Heart left ventricle (tissue), 16 donors: ENCODE measurements at regions not wholly inside any gene's neighbourhood (a gene's known extent, or its start where the extent isn't known, plus 50 kb on each side); places are given as distances from the start of the nearest gene placed in this dataset.

Source experiments
- ATAC-seq, 4 donors: fragments of 200-7000 bp; cut with Tn5 transposase; one replicate each; pipeline ENCODE4 v1.9.1; 2020 to 2022; ENCODE audit warnings: moderate library complexity in 4 of 4, mild to moderate bottlenecking in 3 of 4, moderate number of reproducible peaks in 1 of 4
- DNase-seq, 5 donors: peaks; one replicate each; pipeline ENCODE4 v3.0.0-alpha.2; 2020
- H3K27ac ChIP-seq, 12 donors: fragments of 200-600 bp; sonication (generic) in 4 of 12; one replicate each; pipeline versions ENCODE4 v1.5.0 to v1.8.0; 2016 to 2022; ENCODE audit warnings: mild to moderate bottlenecking in 2 of 12
- H3K27me3 ChIP-seq, 9 donors: fragments of 200-600 bp; sonication (generic) in 2 of 9; one replicate each; pipeline versions ENCODE4 v1.5.1 to v1.8.0; 2016 to 2022; ENCODE audit warnings: mild to moderate bottlenecking in 3 of 9
- H3K36me3 ChIP-seq, 9 donors: fragments of 200-600 bp; sonication (generic) in 2 of 9; one replicate each; pipeline versions ENCODE4 v1.5.0 to v1.8.0; 2018 to 2022; ENCODE audit warnings: mild to moderate bottlenecking in 2 of 9
- H3K4me1 ChIP-seq, 12 donors: fragments of 200-600 bp; sonication (generic) in 4 of 12; one replicate each; pipeline versions ENCODE4 v1.5.0 to v1.8.0; 2016 to 2022; ENCODE audit warnings: mild to moderate bottlenecking in 3 of 12
- H3K4me3 ChIP-seq, 12 donors: fragments of 200-600 bp; sonication (generic) in 4 of 12; one replicate each; pipeline versions ENCODE4 v1.5.0 to v1.8.0; 2017 to 2022; ENCODE audit warnings: mild to moderate bottlenecking in 9 of 12, moderate library complexity in 4 of 12
- H3K9me3 ChIP-seq, 12 donors: fragments of 200-600 bp; sonication (generic) in 4 of 12; one replicate each; pipeline versions ENCODE4 v1.5.0 to v1.8.0; 2016 to 2022; ENCODE audit warnings: mild to moderate bottlenecking in 1 of 12
- CTCF ChIP-seq, 12 donors: fragments of 200-600 bp; sonication (generic) in 4 of 12; IDR thresholded peaks; one replicate each; pipeline versions ENCODE4 v1.5.0 to v1.8.0; 2018 to 2022; ENCODE audit warnings: antibody characterized with exemption in 12 of 12, mild to moderate bottlenecking in 5 of 12
- POLR2A ChIP-seq, 2 donors: fragments of 450-650 bp; IDR thresholded peaks; one replicate each; pipeline ENCODE4 v1.6.1; 2017; ENCODE audit warnings: antibody characterized with exemption in 2 of 2, mild to moderate bottlenecking in 2 of 2, moderate library complexity in 2 of 2
- WGBS, 4 donors: extraction: QIAGEN DNeasy Blood & Tissue Kit in 2 of 4; methylation state at CpG; one replicate each; pipeline versions ENCODE4 v1.1.5 to v1.1.7; 2013 to 2018; 5-methylcytosine and 5-hydroxymethylcytosine counted together
- intact Hi-C, 10 donors: fragments of 100-400 bp; cut with DNase I; formaldehyde crosslinking; loops; one replicate each; pipeline versions ENCODE4 v1.11.1 to v1.14.2; 2022
- donor health status: ischemic (EF 13 %, LVEDD 7.1; RV severe dilation, severe dysfunction).
- donor health status: healthy with polysubstance abuse.
- donor health status: DM: no; HTN: yes; CAD: no.
- donor health status: DM: no; HTN: no; CAD: no.
- donor health status: ischemic (EF 25% LVEDD 6.9; RV normal size, moderate dysfunction).
- donor health status: ischemic (EF 25% LVEDD 5.7; RV mildly dilated, moderate dysfunction).
- donor health status: healthy.
- donor health status: DM: yes; HTN: yes; CAD: no.
- donor health status: ischemic (EF 35%, LVEDD 5.7; RV mildly dilated, moderate dysfunction).
- donor health status: nonischemic (EF 11% LVEDD 7.7; RV severe dilation, severe dysfunction).
- donor health status: DM: yes; HTN: yes; CAD: no.
- donor health status: PGD.
- donor health status: ischemic (EF 29% LVEDD 5.4; RV normal size, mild dysfunction).
- donor health status: nonischemic (EF 23%, LVEDD 6.1; RV moderate dilation, normal function).

DNA sequence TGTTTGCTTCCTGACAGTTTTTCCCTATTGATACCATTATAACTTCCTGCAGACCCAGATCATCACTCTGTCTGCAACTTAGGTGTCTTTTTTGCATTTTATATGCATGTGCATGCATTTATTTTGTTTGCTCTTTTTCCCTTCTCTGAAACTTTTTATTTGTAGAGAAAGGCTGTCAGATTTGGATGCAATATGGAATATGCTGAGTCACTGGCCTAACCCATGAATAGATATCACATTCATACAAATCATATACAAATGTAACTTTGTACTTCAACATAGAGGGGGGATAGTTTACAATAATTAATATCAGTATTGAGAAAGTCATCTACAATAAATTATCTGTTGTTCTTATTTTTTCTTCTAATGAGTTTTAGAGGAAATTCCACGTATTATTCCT, 1465.0 kb downstream of the EFNB2 start:
- WGBS, 4 donors = 88 to 99% (median 96%) methylated on average over 1 of the region's 1 CpG
- H3K27me3 ChIP-seq = no peaks in the 10 kb centered on the region

GRCh38 chr13:105069106-105069505, 1466.4 kb downstream of the EFNB2 start:
- H3K9me3 ChIP-seq = peaks cover 0 to 3% (median 0%) of the 10 kb centered on the region in 12 donors
- no peak overlapping the region for H3K27ac ChIP-seq
- ATAC-seq (no peak), DNase-seq (no peak)
- no peak for TF ChIP-seq CTCF (IDR thresholded peaks at IDR 0.05)
- no peak for TF ChIP-seq POLR2A (IDR thresholded peaks at IDR 0.05)
- H3K4me3 ChIP-seq = no peak overlapping the region
- H3K4me1 ChIP-seq = peaks cover 0 to 3% (median 0%) of the 10 kb centered on the region in 12 donors
- no peaks in the 10 kb centered on the region for H3K36me3 ChIP-seq
- intact Hi-C loops = no loop called here
- H3K27me3 ChIP-seq = no peaks in the 10 kb centered on the region

More for the DNA sequence above, 1465.0 kb downstream of the EFNB2 start:
- Histone ChIP-seq H3K4me1 (peaks cover 0 to 3% (median 0%) of the 10 kb centered on the region in 12 donors), H3K9me3 (no peaks in the 10 kb centered on the region), H3K27ac (no peak overlapping the region), H3K36me3 (no peaks in the 10 kb centered on the region), H3K4me3 (no peak overlapping the region)
- TF ChIP-seq POLR2A (IDR thresholded peaks at IDR 0.05) = no peak
- TF ChIP-seq CTCF (IDR thresholded peaks at IDR 0.05) = no peak
- DNase-seq (no peak), ATAC-seq (no peak)
- intact Hi-C loops = no loop called here

DNA sequence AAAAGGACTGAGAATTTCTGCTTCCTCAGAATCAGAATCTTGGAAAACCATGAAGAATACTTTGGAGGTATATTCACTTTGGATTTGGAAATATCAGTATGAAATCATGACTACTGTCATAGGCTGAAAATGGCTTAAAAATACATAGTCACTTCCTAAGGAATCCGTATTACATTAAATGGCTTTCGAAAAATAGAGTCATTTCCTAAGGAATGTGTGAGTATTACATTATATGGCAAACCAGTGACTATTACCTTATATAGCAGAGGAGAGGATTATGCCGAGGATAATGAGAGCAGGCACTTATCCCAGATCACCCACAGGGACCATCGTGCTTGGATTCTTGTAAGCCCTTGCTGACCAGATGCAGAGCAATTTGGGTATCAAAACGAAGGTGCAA, 1471.8 kb downstream of the EFNB2 start:
- no peak for ATAC-seq
- Histone ChIP-seq H3K4me1 (no peaks in the 10 kb centered on the region), H3K27me3 (no peaks in the 10 kb centered on the region), H3K27ac (no peak overlapping the region), H3K9me3 (peaks cover 0 to 7% (median 0%) of the 10 kb centered on the region in 12 donors), H3K36me3 (no peaks in the 10 kb centered on the region), H3K4me3 (no peak overlapping the region)
- DNase-seq = no peak
- 88 to 92% (median 91%) methylated on average over 5 of the region's 5 CpGs for WGBS, 4 donors
- TF ChIP-seq POLR2A (IDR thresholded peaks at IDR 0.05) = no peak
- no peak for TF ChIP-seq CTCF (IDR thresholded peaks at IDR 0.05)
- intact Hi-C loops = no loop called here

GRCh38 chr13:105059786-105060185, 1475.7 kb downstream of the EFNB2 start:
- TF ChIP-seq POLR2A (IDR thresholded peaks at IDR 0.05) (no peak), CTCF (IDR thresholded peaks at IDR 0.05) (no peak)
- H3K27ac ChIP-seq = no peak overlapping the region
- 84 to 92% (median 91%) methylated on average over 7 of the region's 7 CpGs for WGBS, 4 donors
- DNase-seq (no peak), ATAC-seq (no peak)
- intact Hi-C loops = no loop called here
- no peak overlapping the region for H3K4me3 ChIP-seq
- peaks cover 0 to 7% (median 0%) of the 10 kb centered on the region in 12 donors for H3K9me3 ChIP-seq
- H3K27me3 ChIP-seq = no peaks in the 10 kb centered on the region
- no peaks in the 10 kb centered on the region for H3K36me3 ChIP-seq
- no peaks in the 10 kb centered on the region for H3K4me1 ChIP-seq
